ENCODE measurements at regions not wholly inside any gene's neighbourhood (a gene's known extent, or its start where the extent isn't known, plus 50 kb on each side); places are given as distances from the start of the nearest gene placed in this dataset.

- TF ChIP-seq EGR1 (IDR thresholded peaks at IDR 0.05) (no peak), RAD21 (IDR thresholded peaks at IDR 0.05; ENCODE audit: low read depth) (no peak), CREB1 (IDR thresholded peaks at IDR 0.05; ENCODE audit: low read depth) (no peak), YY1 (IDR thresholded peaks at IDR 0.05; ENCODE audit: low read depth) (no peak), TEAD4 (IDR thresholded peaks at IDR 0.05) (no peak), NFIC (IDR thresholded peaks at IDR 0.05) (no peak), CEBPB (IDR thresholded peaks at IDR 0.05) (no peak), FOXM1 (IDR thresholded peaks at IDR 0.05; ENCODE audit: borderline replicate concordance, low read depth) (no peak), REST (IDR thresholded peaks at IDR 0.05; ENCODE audit: low read depth) (no peak), TCF12 (IDR thresholded peaks at IDR 0.05; ENCODE audit: low read depth) (no peak), TAF1 (IDR thresholded peaks at IDR 0.05; ENCODE audit: low read depth) (no peak)
- TF ChIP-seq, protein P1, sequence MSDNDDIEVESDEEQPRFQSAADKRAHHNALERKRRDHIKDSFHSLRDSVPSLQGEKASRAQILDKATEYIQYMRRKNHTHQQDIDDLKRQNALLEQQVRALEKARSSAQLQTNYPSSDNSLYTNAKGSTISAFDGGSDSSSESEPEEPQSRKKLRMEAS (IDR thresholded peaks at IDR 0.05), result no peak
Observed at GRCh38 chr16:17520561-17520960, 49.8 kb upstream of the XYLT1 start.

Measured in Ishikawa (cell line).